SK-N-SH (cell line): ENCODE measurements at regions not wholly inside any gene's neighbourhood (a gene's known extent, or its start where the extent isn't known, plus 50 kb on each side); places are given as distances from the start of the nearest gene placed in this dataset.
"Not testable (repeated sequence)": the region's sequence is repeated elsewhere in the genome, so short reads cannot be mapped to it uniquely, and the experiment has no call there.

ENCODE experiments used
- CTCF ChIA-PET: fragments of 300-600, 350-600 bp; formaldehyde crosslinking; extraction: SDS; loops from one replicate; lab custom pipeline; 2021; lab: Yijun Ruan, JAX
- POLR2A ChIA-PET: fragments of 350-600 bp; sonication (Branson Sonifier 250); formaldehyde crosslinking; extraction: SDS; loops from one replicate; lab custom pipeline; 2020; ENCODE audit warnings: antibody characterized with exemption, inconsistent platforms; lab: Yijun Ruan, JAX
- DNase-seq: peaks from one replicate; pipeline ENCODE4 v3.0.0; 2012
- H2AFZ ChIP-seq: fragments of 200-600 bp; sonication (generic); 2 replicates; pipeline ENCODE4 v1.8.1; 2016; ENCODE audit warnings: antibody characterized with exemption, mild to moderate bottlenecking, low read depth
- H3F3A ChIP-seq: fragments of 200-600 bp; sonication (generic); replicated peaks from 2 replicates; pipeline ENCODE3; 2016; ENCODE audit warnings: antibody characterized with exemption, mild to moderate bottlenecking; ENCODE audit not compliant: insufficient read depth
- H3K27ac ChIP-seq, 2 experiments: fragments of 200-500 bp in 1 of 2; fragments of 200-600 bp in 1 of 2; sonication (Bioruptor generic) in 1 of 2; sonication (generic), shearing (Covaris generic) in 1 of 2; 2 replicates each; pipeline versions ENCODE4 v1.5.1 to v1.6.1; 2014 to 2016; ENCODE audit warnings: low read depth in 2 of 2, inconsistent platforms in 1 of 2, low read length in 1 of 2, mild to moderate bottlenecking in 1 of 2, mixed read lengths in 1 of 2
- H3K27me3 ChIP-seq: fragments of 200-600 bp; sonication (generic), shearing (Covaris generic); 2 replicates; pipeline ENCODE4 v1.6.1; 2016; ENCODE audit warnings: mixed run types; ENCODE audit not compliant: insufficient read depth
- H3K36me3 ChIP-seq, 2 experiments: fragments of 200-500 bp in 1 of 2; fragments of 200-600 bp in 1 of 2; sonication (Bioruptor generic) in 1 of 2; sonication (generic) in 1 of 2; replicated peaks in 1 of 2; 2 replicates each; pipeline versions ENCODE3 to v1.5.1; 2014 to 2016; ENCODE audit warnings: low read length in 1 of 2, mild to moderate bottlenecking in 1 of 2; ENCODE audit not compliant: insufficient read depth in 2 of 2, control insufficient read depth in 1 of 2
- H3K4me1 ChIP-seq, 2 experiments: fragments of 200-500 bp in 1 of 2; fragments of 200-600 bp in 1 of 2; sonication (Bioruptor generic) in 1 of 2; sonication (generic), shearing (Covaris generic) in 1 of 2; 2 replicates each; pipeline versions ENCODE4 v1.5.1 to v1.6.1; 2014 to 2016; ENCODE audit warnings: low read depth in 1 of 2, low read length in 1 of 2, mixed run types in 1 of 2; ENCODE audit not compliant: insufficient read depth in 2 of 2, control insufficient read depth in 1 of 2
- H3K4me2 ChIP-seq: fragments of 200-600 bp; sonication (generic), shearing (Covaris generic); 2 replicates; pipeline ENCODE4 v1.6.1; 2017; ENCODE audit warnings: mixed run types
- H3K4me3 ChIP-seq, 2 experiments: fragments of 200-500 bp in 1 of 2; fragments of 200-600 bp in 1 of 2; sonication (Bioruptor generic) in 1 of 2; sonication (generic), shearing (Covaris generic) in 1 of 2; 2 replicates each; pipeline versions ENCODE4 v1.5.1 to v1.8.1; 2014 to 2016; ENCODE audit warnings: low read depth in 2 of 2, inconsistent platforms in 1 of 2, low read length in 1 of 2, mild to moderate bottlenecking in 1 of 2, mixed read lengths in 1 of 2, moderate library complexity in 1 of 2
- H3K79me2 ChIP-seq: fragments of 200-600 bp; sonication (generic); 2 replicates; pipeline ENCODE4 v1.8.1; 2017; ENCODE audit warnings: mild to moderate bottlenecking; ENCODE audit not compliant: insufficient read depth
- H3K9ac ChIP-seq: fragments of 200-600 bp; sonication (generic); 2 replicates; pipeline ENCODE4 v1.6.1; 2017; ENCODE audit warnings: mixed run types
- H3K9me2 ChIP-seq: fragments of 200-600 bp; sonication (generic); 2 replicates; pipeline ENCODE4 v1.6.1; 2017; ENCODE audit warnings: mixed run types
- H3K9me3 ChIP-seq: fragments of 200-600 bp; sonication (generic); 2 replicates; pipeline ENCODE4 v1.6.1; 2017; ENCODE audit warnings: mixed run types, mild to moderate bottlenecking, moderate library complexity
- H4K20me1 ChIP-seq: fragments of 200-600 bp; sonication (generic); 2 replicates; pipeline ENCODE4 v1.6.1; 2017; ENCODE audit warnings: mild to moderate bottlenecking, mixed run types; ENCODE audit not compliant: insufficient read depth
- CTCF ChIP-seq: fragments of 200-600 bp; sonication (generic); IDR thresholded peaks from 2 replicates; pipeline ENCODE4 v1.6.1; 2017; ENCODE audit warnings: antibody characterized with exemption, mild to moderate bottlenecking, moderate library complexity
- GABPA ChIP-seq: IDR thresholded peaks from 2 replicates; pipeline ENCODE4 v1.4.0; 2012; ENCODE audit warnings: low read depth, mild to moderate bottlenecking
- PBX3 ChIP-seq: IDR thresholded peaks from 2 replicates; pipeline ENCODE4; 2012
- RAD21 ChIP-seq: IDR thresholded peaks from 2 replicates; pipeline ENCODE4 v1.6.1; 2012; ENCODE audit warnings: mild to moderate bottlenecking, low read length
- RCOR1 ChIP-seq: fragments of 150-350 bp; IDR thresholded peaks from 2 replicates; pipeline ENCODE4 v1.6.1; 2017; ENCODE audit warnings: antibody characterized with exemption, low read length
- RFX5 ChIP-seq: IDR thresholded peaks from 2 replicates; pipeline ENCODE4 v1.6.1; 2012; ENCODE audit warnings: mild to moderate bottlenecking, improper control_type of control experiment, low read length
- RXRA ChIP-seq: IDR thresholded peaks from 2 replicates; pipeline ENCODE4 v1.4.0; 2012; ENCODE audit warnings: low read depth, mild to moderate bottlenecking, borderline replicate concordance
- TAF1 ChIP-seq: IDR thresholded peaks from 2 replicates; pipeline ENCODE4 v1.6.1; 2012; ENCODE audit warnings: low read depth, mild to moderate bottlenecking, low read length, moderate library complexity, borderline replicate concordance
- USF1 ChIP-seq: IDR thresholded peaks from 2 replicates; pipeline ENCODE4 v1.4.0; 2012; ENCODE audit warnings: low read depth, borderline replicate concordance
- WGBS: methylation state at CpG from one replicate; pipeline ENCODE4 v1.1.6; 2017; ENCODE audit warnings: low lambda C conversion rate; 5-methylcytosine and 5-hydroxymethylcytosine counted together

- POLR2A ChIA-PET, H3K4me3 ChIP-seq, H3K9me2 ChIP-seq, H3K9me3 ChIP-seq, DNase-seq, H3F3A ChIP-seq, H3K36me3 ChIP-seq, H3K27ac ChIP-seq, H2AFZ ChIP-seq, H3K4me1 ChIP-seq, H3K4me2 ChIP-seq, CTCF ChIA-PET, H3K9ac ChIP-seq, H3K79me2 ChIP-seq, H3K27me3 ChIP-seq, H4K20me1 ChIP-seq: not testable (repeated sequence)
- 55% methylated on average over 7 of the region's 8 CpGs for WGBS
Observed at GRCh38 chr12:82634495-82635258, 52.0 kb upstream of the TMTC2 start.

GRCh38 chr12:82635263-82635662 is 51.4 kb upstream of the TMTC2 start:
- no peaks in the 10 kb centered on the region for H3K36me3 ChIP-seq
- no peaks in the 10 kb centered on the region for H3K27me3 ChIP-seq
- H3K9me3 ChIP-seq = no peaks in the 10 kb centered on the region
- no peaks in the 10 kb centered on the region for H3K79me2 ChIP-seq
- ChIA-PET POLR2A (no interaction called here), CTCF (interaction anchor here (1.1 kb wide), 1 partner anchor 107 kb away, joined by 7 read pairs; no protein-coding TSS in a partner anchor)
- no peak for DNase-seq
- TF ChIP-seq RAD21 (no peak), PBX3 (no peak), USF1 (no peak), RFX5 (no peak), RCOR1 (no peak), CTCF (no peak), RXRA (no peak), GABPA (no peak), TAF1 (no peak)
- no peak overlapping the region for H3K27ac ChIP-seq
- H3K4me2 ChIP-seq = no peak overlapping the region
- H3K4me1 ChIP-seq = no peaks in the 10 kb centered on the region
- H3K4me3 ChIP-seq = no peak overlapping the region
- no peaks in the 10 kb centered on the region for H3F3A ChIP-seq
- no peak overlapping the region for H3K9ac ChIP-seq
- 64% methylated on average over 8 of the region's 9 CpGs for WGBS
- H2AFZ ChIP-seq = no peak overlapping the region
- no peaks in the 10 kb centered on the region for H4K20me1 ChIP-seq
- H3K9me2 ChIP-seq = no peaks in the 10 kb centered on the region
